C4-2B (cell line): ENCODE measurements at regions not wholly inside any gene's neighbourhood (a gene's known extent, or its start where the extent isn't known, plus 50 kb on each side); places are given as distances from the start of the nearest gene placed in this dataset.

ENCODE experiments used
- H3K27ac ChIP-seq: fragments of 450-650 bp; 2 replicates; pipeline ENCODE4 v1.5.1; 2017
- ZFX ChIP-seq: fragments of 450-650 bp; IDR thresholded peaks from 2 replicates; pipeline ENCODE4 v1.6.1; 2017
- TF ChIP-seq, protein P1 (sequence below): fragments of 450-650 bp; conservative IDR thresholded peaks from 2 replicates; pipeline ENCODE4 v1.5.1; 2017; ENCODE audit warnings: mild to moderate bottlenecking

DNA sequence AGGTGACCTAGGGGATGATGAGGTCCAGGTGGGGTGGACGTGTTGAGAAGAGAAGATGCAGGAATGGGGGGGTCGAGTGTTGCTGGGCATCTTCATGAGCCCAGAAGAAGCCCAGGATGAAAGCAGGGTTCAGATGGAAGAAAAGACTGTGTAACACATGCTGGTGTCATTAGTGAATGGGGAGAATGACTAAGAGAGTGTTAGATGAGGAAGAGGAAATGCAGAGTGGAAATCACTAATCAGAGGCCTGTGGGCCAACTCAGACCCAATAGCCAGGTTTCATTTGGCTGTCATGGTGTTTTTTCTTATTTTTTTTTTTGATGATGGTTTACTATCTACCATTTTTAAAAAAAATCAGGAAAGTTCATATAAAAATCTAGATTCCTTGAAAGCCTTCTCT is 180.8 kb upstream of the CAMK1G start:
- no peak for TF ChIP-seq ZFX
- TF ChIP-seq, protein P1, sequence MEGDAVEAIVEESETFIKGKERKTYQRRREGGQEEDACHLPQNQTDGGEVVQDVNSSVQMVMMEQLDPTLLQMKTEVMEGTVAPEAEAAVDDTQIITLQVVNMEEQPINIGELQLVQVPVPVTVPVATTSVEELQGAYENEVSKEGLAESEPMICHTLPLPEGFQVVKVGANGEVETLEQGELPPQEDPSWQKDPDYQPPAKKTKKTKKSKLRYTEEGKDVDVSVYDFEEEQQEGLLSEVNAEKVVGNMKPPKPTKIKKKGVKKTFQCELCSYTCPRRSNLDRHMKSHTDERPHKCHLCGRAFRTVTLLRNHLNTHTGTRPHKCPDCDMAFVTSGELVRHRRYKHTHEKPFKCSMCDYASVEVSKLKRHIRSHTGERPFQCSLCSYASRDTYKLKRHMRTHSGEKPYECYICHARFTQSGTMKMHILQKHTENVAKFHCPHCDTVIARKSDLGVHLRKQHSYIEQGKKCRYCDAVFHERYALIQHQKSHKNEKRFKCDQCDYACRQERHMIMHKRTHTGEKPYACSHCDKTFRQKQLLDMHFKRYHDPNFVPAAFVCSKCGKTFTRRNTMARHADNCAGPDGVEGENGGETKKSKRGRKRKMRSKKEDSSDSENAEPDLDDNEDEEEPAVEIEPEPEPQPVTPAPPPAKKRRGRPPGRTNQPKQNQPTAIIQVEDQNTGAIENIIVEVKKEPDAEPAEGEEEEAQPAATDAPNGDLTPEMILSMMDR: no peak
- H3K27ac ChIP-seq: no peak overlapping the region

- TF ChIP-seq ZFX: no peak
- TF ChIP-seq, protein P1: no peak
- no peak overlapping the region for H3K27ac ChIP-seq
Measured at GRCh38 chr1:209403921-209404320, 179.6 kb upstream of the CAMK1G start.

- no peak overlapping the region for H3K27ac ChIP-seq
- TF ChIP-seq, protein P1: no peak
- no peak for TF ChIP-seq ZFX
Measured at GRCh38 chr1:209404577-209404976, 178.9 kb upstream of the CAMK1G start.

DNA sequence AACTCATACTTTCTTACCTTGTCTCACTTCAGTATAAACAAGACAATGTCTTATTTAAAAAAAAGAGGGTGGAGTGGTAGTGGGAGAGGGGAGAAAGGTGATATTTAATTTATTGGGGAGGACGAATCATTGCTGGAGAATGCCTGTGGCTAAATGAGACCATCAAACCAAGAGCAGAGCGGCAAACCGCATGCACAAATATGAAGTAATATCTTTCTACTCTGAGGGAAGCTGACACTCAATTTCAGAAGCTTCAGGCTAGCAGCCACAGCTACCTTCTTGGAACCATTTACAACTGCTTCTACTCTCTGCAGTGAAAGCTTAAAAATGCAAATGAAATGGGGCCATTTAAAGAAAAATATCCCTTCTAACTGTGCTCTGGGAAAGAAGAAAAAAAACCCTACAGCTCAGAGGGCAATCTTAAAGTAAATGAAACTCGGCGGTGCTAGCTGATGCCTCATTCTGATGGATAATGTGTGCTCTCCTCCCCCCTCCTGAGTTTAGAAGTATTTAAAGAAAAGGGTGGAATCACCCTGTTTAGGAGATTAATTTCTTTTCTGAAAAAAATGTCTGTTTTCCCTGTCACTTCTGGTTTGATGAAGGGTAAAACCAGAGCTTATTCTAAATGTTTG is 178.2 kb upstream of the CAMK1G start:
- H3K27ac ChIP-seq: no peak overlapping the region
- no peak for TF ChIP-seq ZFX
- TF ChIP-seq, protein P1: no peak

DNA sequence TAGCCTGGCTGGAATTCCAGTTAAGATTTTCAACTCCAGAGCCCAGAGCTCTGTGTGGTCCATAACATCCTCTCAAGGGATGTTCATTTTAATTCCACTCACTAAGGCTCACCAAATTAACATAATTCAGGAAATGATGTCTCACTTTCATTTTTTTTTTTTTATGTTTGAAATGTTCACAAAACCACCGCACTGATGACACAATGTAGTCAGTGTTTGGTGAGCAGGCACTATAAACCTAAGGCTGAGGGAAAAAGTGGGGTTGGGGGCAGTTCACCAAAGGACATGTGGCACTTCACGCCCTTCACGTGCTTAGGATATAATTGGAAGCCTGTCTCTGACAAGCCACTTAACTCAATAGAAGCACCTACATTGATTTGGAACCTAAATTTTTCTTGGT is 177.3 kb upstream of the CAMK1G start:
- no peak for TF ChIP-seq ZFX
- TF ChIP-seq, protein P1: no peak
- H3K27ac ChIP-seq: no peak overlapping the region

DNA sequence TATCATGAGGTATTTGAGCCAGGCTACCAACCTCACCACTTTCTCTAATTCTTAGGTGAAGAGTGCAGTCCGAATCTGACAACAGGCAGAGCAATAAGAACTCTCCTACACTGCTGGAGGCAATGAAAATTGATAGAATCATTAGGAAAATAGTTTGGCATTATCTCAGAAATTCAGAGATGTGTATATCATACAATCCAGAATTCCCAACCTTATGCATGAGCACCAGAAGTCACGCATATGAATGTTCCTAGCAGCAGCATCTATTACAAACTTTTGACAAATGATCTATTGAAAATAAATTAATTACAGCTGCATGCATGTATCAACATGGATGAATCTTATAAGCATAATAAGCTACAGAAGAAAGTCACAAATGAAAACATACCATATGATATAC is 176.9 kb upstream of the CAMK1G start:
- TF ChIP-seq ZFX: no peak
- no peak overlapping the region for H3K27ac ChIP-seq

DNA sequence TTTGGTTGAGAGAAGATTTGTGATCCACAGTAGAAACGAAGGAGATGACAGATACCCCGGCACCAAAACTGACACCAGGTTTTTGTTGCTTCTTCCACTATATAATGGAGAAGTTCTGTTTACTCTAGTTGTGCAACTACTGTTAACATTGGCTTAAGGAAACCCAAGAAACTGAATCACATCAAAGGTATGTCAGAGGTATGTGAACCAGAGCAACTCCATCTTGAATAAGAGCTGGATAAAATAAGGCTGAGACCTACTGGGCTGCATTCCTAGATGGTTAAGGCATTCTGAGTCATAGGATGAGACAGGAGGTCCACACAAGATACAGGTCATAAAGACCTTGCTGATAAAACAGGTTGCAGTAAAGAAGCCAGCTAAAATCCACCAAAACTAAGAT is 173.7 kb upstream of the CAMK1G start:
- H3K27ac ChIP-seq: no peak overlapping the region
- TF ChIP-seq, protein P1: no peak
- no peak for TF ChIP-seq ZFX

DNA sequence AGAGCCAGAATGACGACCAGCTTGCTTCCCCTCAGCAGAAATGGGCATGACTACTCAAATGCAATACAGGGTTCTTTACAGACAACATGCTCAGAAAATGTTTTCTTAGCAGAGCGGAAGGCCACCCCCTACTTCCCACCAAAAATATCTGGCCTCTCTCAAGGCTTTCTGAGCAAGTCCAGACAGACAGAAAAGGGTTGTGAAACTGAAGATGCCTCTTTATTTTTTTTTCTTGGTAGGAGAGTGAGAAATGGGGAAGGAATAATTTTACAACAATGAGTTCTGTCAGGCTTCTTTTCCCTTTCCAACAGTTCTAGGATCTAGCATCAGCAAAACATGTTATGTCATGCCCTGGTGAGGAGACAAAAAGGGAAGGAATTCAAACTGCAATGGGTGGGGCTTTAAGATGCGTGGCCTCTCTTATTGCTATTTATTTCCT is 172.0 kb upstream of the CAMK1G start:
- TF ChIP-seq, protein P1: no peak
- no peak for TF ChIP-seq ZFX
- no peak overlapping the region for H3K27ac ChIP-seq
